K562 (cell line): ENCODE measurements at regions not wholly inside any gene's neighbourhood (a gene's known extent, or its start where the extent isn't known, plus 50 kb on each side); places are given as distances from the start of the nearest gene placed in this dataset.

Source experiments
- PML ChIP-seq: IDR thresholded peaks from 2 replicates; pipeline ENCODE4 v1.6.1; 2012; ENCODE audit warnings: low read length, inconsistent platforms
- PTRF ChIP-seq: fragments of 450-650 bp; IDR thresholded peaks from 2 replicates; pipeline ENCODE4 v1.6.1; 2016; ENCODE audit warnings: mild to moderate bottlenecking, missing genetic modification characterization, missing compliant biosample characterization
- RAD21 ChIP-seq, 2 experiments: fragments of 250-450 bp in 1 of 2; fragments of 450-650 bp in 1 of 2; sonication (Bioruptor Pico) in 1 of 2; formaldehyde crosslinking in 1 of 2; IDR thresholded peaks in 1 of 2; conservative IDR thresholded peaks in 1 of 2; 2 replicates each; pipeline versions ENCODE4 v1.4.0 to v1.8.0; 2020 to 2022; ENCODE audit warnings: mild to moderate bottlenecking in 2 of 2, moderate library complexity in 1 of 2
- ZKSCAN8 ChIP-seq: fragments of 200-800 bp; sonication (Bioruptor generic); IDR thresholded peaks from 2 replicates; pipeline ENCODE4 v1.6.1; 2016; ENCODE audit warnings: missing genetic modification characterization, missing compliant biosample characterization

- no peak for TF ChIP-seq ZKSCAN8
- no peak for TF ChIP-seq PTRF
- no peak for TF ChIP-seq PML
- TF ChIP-seq RAD21 (CRISPR knock-in tag; conservative IDR thresholded peaks at IDR 0.05 in 1 of 2, IDR thresholded peaks at IDR 0.05 in 1 of 2) = no peak
These were observed 867.8 kb upstream of the CDH8 start for GRCh38 chr16:62903961-62904502.
